Skin of body (tissue), 1 donor: ENCODE measurements at regions not wholly inside any gene's neighbourhood (a gene's known extent, or its start where the extent isn't known, plus 50 kb on each side); places are given as distances from the start of the nearest gene placed in this dataset.
"Not testable (repeated sequence)": the region's sequence is repeated elsewhere in the genome, so short reads cannot be mapped to it uniquely, and the experiment has no call there.

Source experiments
- DNase-seq: peaks from one replicate; lab custom pipeline; 2025; lab: John Stamatoyannopoulos, UW

DNA sequence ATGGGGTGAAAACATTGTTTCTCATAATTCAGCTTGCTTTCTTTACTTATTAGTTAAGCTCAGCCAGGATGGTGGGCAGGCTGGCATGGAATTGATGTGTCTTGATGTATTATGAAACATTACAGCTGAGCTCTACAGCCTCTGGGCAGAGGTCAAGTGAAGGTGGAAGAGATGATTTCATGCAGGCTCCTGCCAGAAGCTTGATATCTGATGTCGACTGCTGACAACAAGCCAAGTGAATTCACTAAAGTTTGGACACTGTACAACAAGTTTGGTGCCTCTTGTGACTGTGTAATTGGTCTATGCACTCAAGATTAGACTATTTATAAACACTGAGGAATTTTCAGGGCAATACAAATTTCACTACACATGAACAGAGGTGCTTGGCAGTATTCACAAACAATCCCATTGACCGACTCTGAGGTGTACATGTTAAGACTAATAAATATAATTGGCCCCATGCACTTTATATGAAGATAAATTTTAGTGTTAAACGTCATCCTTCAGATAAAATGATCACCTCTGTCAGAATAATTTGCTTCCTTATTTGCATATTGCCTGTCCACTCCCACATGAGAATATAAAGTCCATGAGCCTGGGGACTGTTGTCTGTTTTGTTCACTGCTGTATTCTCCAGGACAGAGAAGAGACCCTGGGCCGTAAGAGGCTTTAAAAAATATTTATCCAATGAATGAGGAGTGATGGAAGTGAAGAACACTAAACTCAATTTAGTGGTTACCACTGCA, 612.2 kb downstream of the IQCM start:
- DNase-seq: peak; percentile 42

- DNase-seq: peak; percentile 82
Measured at GRCh38 chr4:149202117-149202516, 613.5 kb downstream of the IQCM start.

GRCh38 chr4:149199594-149199993, 616.0 kb downstream of the IQCM start:
- no peak for DNase-seq

GRCh38 chr4:149194061-149194460, 621.6 kb downstream of the IQCM start:
- DNase-seq: no peak

- DNase-seq: no peak
Measured at GRCh38 chr4:149187726-149188125, 627.9 kb downstream of the IQCM start.

DNA sequence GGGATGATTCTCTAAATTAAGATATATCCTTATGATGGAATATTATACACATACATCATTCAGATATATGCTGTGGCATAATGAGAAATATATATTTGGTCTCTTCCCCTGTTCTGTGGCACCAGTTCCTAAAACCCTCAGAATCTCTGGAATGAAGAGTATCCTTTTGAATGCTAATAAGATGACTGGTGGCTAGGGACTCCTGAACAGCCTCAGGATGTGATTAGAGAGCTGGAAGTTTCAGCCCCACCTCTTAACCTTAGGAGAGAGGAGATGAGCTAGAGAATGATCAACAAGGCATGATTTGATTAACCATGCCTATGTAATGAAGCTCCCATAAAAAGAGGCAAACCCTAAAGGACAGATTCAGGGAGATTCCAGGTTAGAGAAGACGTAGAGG, 632.0 kb downstream of the IQCM start:
- DNase-seq: no peak

GRCh38 chr4:149181459-149181858, 634.2 kb downstream of the IQCM start:
- not testable (repeated sequence) for DNase-seq

- DNase-seq: no peak
Measured at GRCh38 chr4:149176039-149176438, 639.6 kb downstream of the IQCM start.

DNA sequence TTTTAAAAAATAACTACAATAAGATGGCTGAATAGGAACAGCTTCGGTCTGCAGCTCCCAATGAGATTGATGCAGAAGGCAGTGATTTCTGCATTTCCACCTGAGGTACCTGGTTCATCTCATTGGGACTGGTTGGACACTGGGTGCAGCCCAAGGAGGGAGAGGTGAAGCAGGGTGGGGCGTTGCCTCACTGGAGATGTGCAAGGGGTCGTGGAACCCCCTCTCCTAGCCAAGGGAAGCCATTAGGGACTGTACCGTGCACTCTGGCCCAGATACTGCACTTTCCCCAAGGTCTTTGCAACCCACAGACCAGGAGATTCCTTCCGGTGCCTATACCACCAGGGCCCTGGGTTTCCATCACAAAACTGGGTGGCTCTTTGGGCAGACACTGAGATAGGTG, 640.1 kb downstream of the IQCM start:
- DNase-seq: no peak

GRCh38 chr4:149173241-149174013, 642.2 kb downstream of the IQCM start:
- no peak for DNase-seq

DNA sequence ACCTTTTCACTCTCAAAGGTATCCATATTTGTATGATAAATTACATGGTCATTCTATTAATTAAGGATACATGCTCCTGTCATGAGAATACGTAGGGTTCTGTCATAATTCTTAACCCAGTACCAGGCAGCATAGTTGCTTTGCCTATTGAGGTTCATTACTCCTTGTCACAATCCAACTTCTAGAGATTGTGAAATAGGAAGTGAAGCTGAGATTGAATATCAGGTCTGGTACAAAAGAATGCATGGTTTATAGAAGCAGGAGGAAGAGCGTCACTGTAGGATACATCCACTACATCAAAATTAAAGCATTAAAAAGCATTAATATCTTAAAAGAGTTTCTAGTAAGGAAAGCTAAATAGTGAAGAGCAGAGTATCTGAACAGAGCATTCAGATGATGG, 647.0 kb downstream of the IQCM start:
- no peak for DNase-seq

GRCh38 chr4:149166876-149167275, 648.8 kb downstream of the IQCM start:
- no peak for DNase-seq

- no peak for DNase-seq
Measured at GRCh38 chr4:149166365-149166764, 649.3 kb downstream of the IQCM start.

GRCh38 chr4:149164282-149164681, 651.4 kb downstream of the IQCM start:
- no peak for DNase-seq

DNA sequence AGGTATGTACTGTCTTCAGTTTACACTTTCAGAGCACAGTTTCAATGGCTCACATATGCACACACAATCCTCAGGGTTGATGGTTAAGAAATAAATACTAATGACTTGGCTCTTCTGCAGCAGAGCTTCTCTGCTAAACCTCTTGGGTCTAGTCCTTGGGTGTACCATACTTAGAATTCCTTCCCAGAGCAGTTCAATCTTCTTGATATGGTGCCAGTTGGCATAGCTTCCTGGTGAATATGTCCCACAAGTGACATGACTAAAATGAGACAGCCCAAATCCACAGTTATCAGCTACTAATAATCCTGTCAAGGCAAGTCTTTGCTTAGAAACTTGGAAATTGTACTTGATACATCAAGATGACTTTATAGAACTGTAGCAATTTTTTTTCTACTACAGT, 654.4 kb downstream of the IQCM start:
- DNase-seq: peak; percentile 22

GRCh38 chr4:149160370-149160769, 655.3 kb downstream of the IQCM start:
- no peak for DNase-seq

- DNase-seq: no peak
Measured at GRCh38 chr4:149158817-149159216, 656.8 kb downstream of the IQCM start.

DNA sequence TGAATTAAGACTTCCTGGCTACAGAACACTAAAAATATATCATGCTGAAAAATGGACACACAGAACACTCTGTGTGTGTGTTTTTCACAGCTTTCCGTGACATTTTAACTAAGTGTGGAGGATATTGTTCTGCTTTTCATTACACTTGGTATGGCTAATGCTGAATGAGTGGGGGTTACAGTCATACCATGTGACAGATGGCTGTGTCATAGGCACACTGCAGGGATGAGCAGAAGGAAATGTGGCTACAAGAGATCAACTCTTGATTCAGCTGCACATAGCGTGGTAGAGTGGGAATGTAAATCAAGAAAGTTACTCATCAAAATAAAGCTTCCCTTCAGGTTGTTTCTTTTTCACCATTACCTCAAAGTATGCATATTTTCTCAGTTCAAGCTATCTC, 669.8 kb downstream of the IQCM start:
- DNase-seq: no peak

- DNase-seq: no peak
Measured at GRCh38 chr4:149144060-149144459, 671.6 kb downstream of the IQCM start.

DNA sequence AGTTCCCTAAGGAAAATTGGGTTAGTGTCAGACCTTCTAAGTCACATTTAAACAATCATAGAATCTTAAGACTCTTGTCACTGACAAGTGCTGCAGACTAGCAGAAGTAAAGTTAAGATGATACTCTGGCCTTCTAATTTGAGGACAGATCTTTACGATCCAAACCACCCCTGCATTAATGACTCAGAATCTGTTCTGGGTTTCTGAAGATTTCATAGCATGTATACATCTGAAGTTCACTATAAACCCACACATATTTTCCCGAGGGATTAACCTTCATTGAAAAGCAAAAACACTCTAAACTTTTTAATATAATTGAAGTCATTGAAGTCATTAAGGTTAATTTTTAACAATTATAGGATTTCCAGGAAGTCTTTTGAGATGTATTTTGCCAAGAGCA, 674.3 kb downstream of the IQCM start:
- no peak for DNase-seq

DNA sequence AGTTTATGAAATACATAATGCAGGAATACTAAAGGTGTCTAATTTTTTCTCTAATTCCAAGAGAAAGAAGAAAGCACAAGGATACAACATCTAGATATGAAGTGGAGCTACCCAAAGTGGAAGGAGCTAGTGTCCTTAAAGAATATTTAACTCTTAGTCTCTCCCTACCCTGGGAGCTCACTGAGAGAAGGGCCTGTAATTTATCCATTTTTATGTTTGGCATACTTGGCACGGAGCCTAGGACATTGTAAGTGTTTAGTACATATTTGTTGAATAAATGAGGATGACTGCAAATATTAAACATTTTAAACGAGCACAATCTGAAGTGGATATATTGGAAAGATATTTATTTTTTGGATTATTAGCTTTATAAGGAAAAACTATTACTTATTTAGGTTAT, 674.8 kb downstream of the IQCM start:
- DNase-seq: no peak

GRCh38 chr4:149136951-149137620, 678.6 kb downstream of the IQCM start:
- peak; percentile 65 for DNase-seq
